ENCODE measurements at regions not wholly inside any gene's neighbourhood (a gene's known extent, or its start where the extent isn't known, plus 50 kb on each side); places are given as distances from the start of the nearest gene placed in this dataset.

- no peak for DNase-seq (ENCODE audit: low read depth)
These were observed 777.4 kb downstream of the BCL11B start for GRCh38 chr14:98494582-98494981.

DNA sequence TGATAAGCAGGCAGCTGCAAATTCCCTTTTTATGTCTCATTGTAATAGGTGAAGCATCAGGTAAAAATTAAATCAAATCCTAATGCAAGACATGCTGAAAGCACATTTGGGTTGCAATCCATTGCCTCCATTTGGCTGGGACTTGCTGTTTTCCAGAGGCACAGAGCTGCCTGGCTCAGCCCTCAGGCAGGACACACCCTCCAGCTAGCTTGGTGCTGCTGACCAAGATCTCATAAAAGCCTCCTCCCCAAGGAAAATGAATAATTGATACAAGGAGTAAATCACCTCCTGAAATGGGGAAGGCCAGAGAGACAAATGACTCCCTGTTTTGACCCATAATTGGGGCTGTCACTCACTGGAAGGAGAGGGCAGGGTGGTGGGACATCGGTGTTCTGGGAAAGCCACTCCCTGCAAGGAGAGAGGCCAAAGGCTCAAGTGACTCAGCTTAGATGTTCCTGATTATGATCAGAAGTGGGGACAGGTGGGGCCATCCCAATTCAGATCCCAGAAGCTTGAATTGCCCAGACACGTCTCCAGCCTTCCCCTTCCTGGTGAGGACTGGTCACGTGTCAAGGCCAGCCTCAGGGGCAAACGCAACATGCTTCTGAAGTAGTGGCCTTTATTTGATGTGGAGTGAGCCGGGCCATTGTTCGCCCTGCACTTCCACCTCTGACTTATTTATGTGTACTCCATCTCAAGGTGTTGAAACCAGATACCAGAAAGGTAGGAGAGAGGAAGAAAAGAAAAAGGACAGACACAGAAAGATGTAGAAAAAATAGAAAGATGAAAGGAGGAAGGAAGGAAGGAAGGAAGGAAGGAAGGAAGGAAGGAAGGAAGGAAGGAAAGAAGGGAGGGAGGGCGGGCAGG, 773.7 kb downstream of the BCL11B start:
- DNase-seq (ENCODE audit: low read depth) = no peak

DNA sequence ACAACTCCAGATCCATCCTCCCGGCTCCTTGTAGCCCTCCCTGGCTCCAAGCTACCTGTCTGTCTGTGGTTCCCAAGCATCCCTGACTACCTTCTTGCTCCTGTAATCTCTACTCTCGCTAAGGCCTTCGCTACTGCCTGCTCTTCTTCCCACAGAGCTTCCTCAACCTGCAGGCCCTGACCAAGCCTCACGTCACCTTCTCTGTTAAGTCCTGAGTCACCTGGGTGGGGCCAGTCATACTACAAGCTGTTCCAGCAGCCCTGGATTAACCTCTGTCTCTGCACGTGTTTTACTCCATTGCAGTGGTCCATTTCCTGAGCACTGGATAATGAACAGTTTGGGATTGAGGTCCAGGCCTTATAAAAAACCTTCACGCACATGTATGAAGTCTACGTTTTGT, 770.7 kb downstream of the BCL11B start:
- no peak for DNase-seq (ENCODE audit: low read depth)

DNA sequence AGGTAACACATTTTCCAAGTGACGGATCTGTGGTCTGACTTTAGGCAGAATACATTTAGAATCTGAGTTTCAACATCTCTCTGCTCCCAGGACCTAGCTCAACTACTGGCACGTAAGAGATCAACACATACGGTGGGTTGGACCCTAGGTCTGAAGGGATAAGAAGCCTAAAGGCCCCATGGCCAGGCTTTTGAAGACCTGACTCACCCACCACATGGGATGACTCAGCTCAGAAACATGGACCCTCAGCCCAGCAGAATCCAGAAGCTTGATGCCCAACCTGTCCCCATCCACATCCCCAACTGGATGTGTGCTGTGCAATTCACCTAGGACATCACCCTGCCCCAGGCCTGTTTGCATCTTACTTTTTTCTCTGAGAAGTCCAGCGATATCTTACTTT, 770.2 kb downstream of the BCL11B start:
- DNase-seq (ENCODE audit: low read depth) = no peak

DNA sequence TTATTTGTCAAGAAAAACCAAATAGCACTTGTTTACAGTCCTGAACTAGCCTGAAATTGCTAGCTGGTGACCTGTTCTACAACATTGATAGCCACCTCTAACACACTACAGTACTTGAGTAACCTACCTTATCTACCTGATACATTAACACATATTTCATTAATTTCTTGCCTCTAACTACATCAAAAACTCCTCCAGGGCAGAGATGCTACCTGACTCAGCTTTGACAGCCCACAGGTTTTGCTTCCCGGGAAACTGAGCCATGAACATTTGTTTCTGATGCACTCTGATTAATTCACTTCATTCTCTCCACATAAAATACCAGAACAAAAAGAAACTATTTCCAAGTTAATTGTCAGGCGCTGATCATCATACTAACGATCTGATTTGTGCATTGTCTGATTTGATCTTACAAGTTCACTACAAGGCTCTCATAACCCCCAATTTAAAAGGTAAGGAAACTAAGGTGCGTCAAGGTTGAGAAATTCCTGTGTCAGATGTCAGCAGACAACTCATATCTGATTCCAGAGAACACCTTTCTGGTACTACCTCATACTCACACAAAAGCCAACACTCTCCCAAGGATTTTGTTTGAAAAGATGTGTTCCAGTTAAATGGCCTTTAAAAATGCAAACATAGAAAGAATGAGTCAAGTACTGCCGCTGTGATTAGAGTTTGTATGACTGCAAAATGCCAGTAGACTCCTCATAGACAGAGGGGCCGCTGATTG, 768.7 kb downstream of the BCL11B start:
- DNase-seq (ENCODE audit: low read depth) = no peak

GRCh38 chr14:98507264-98507663, 764.7 kb downstream of the BCL11B start:
- no peak for DNase-seq (ENCODE audit: low read depth)

- DNase-seq (ENCODE audit: low read depth) = no peak
These were observed 761.6 kb downstream of the BCL11B start for GRCh38 chr14:98510392-98510791.

- DNase-seq (ENCODE audit: low read depth) = no peak
These were observed 759.3 kb downstream of the BCL11B start for GRCh38 chr14:98512501-98513251.

DNA sequence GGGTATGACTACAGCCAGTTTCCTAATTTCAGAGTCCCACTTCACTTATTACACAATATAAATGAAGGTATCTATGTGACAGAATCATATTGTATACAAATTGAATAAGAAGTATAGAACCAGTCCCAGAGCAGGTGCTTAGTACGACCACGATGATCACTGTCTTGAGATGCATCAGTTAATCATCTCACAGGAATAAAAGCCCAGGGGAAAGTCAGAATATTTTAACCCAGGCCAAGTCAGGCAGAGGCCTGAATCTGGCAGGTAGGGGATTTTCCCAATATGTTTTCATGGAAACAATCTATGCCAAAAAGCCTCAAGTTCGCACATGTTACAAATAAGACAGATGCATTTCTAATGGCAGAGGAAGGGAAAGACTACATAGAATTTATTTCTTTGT, 758.4 kb downstream of the BCL11B start:
- no peak for DNase-seq (ENCODE audit: low read depth)

- no peak for DNase-seq (ENCODE audit: low read depth)
These were observed 758.0 kb downstream of the BCL11B start for GRCh38 chr14:98514016-98514415.

DNA sequence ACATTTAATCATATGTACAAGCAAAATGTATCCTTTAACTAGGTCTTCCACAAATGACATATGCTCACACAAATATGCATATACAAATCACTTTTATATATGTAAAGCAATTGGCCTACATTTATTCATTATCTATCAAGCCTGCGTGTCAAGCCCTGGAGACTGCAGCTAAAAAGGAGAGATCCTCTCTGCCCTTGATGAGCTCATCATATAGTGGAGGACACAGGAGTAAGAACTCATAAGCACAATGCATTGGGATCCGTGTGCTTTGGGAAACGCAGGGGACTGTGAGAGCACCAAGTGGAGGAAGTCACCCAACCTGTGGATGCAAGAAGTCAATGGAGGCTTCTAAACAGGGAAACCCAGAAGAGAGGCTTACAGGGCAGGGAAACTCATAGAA, 735.7 kb downstream of the BCL11B start:
- no peak for DNase-seq (ENCODE audit: low read depth)

DNA sequence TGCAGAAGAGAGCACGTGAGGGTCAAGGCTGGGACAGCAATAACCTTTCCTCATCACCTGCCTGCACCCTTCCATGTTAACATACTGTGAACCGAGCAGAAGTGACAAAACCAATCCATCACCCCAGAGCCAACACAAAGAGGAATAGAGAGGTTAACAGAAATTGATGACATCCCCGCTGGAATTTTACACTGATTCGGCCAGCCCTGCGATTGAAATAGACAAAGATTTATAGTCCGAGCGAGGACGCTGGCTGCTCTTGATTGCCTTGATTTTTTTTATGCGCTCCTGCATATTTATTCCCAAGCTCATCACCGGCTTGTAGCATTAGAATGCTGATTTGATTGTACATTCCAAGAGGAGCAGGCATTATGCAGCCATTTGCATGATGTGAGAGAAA, 729.7 kb downstream of the BCL11B start:
- no peak for DNase-seq (ENCODE audit: low read depth)

DNA sequence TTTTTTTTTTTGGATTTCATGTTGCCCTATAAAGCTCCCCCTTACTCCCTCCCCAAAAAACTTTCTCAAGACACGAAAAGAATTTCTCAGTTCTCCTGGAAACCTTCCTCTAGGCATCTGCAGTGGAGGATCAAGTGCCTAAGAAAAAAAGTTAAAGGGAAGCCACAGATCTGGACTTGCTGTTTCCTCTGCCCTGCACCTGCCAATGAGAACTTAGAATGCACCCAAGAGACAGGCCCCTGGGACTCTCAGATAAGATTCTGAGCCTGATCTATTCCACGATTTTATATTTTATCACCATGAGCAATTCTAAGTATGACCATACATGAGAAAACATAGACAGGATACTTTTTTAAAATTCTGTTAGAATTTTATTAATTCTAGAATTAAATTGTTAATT, 728.9 kb downstream of the BCL11B start:
- DNase-seq (ENCODE audit: low read depth) = no peak

DNA sequence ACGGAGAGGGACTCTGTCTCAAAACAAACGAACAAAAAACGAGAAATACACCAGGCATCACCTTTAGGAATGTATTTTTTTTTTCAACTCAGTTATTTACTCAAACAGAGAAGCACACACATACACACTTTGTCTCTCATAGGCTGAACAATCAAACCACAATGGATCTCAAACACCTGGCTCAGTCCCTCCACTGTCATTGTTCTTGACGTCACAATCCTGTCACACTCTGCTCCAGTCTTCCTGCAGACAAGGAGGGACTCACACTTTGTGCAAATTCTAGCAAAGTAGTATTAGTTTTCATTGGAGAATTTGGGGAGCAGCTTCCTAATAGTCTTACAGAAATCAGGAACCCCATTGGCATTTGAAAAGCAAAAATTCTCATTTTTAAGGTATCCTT, 727.8 kb downstream of the BCL11B start:
- DNase-seq (ENCODE audit: low read depth) = no peak

DNA sequence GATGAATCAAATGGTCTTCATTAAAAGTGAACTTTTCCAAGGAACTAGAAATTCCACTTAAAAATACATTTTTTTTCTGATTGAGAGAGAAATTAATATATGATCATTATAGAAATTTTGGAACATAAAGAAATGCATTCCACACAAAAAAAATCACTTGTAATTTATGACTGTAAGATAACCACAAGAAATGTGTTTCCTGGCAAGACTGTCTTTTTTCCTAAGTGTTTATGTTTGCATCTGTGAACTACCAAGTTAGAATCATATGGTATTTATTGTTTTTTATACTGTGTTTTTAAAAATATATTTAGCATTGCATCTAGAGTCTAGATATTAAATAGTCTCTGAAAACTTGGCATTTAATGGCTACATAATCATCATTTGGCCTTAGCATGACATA, 726.8 kb downstream of the BCL11B start:
- no peak for DNase-seq (ENCODE audit: low read depth)

DNA sequence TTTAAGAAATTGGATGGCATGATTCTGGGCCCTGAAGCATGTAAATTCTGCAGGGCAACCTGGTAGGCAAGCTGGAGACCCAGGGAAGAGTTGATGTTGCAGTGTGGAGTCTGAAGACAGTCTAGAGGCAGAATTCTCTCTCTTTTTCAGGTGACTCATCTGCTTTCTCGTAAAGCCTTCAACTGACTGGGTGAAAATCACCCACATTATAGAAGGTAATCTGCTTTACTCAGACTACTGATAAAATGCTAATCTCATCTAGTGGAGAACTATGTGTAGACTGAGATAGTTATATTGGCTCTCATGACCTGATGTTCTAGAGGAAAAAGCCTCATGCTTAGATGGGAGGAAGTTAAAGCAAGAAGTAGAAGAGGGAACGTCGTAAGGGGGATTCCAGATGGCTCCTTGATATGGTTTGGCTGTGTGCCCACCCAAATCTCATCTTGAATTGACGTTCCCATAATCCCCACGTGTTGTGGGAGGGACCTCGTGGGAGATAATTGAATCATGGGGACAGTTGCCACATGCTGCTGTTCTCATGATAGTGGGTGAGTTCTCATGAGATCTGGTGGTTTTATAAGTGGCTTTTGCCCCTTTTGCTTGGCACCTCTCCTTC, 723.8 kb downstream of the BCL11B start:
- DNase-seq (ENCODE audit: low read depth) = no peak

DNA sequence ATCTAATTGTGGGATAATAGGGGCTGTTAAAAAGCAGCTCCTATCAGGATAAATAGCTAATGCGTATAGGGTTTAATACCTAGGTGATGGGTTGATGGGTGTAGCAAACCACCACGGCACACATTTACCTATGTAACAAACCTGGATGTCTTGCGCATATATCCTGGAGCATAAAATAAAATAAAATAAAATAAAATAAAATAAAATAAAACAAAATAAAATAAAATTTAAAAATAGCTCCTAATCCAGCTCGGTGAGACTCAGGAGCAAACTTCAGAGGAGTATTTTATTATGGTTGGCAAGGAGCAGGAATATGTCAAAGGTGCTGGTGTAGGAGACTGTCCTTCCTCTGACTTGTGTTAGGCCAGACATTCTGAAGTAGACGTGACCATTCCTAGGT, 721.0 kb downstream of the BCL11B start:
- no peak for DNase-seq (ENCODE audit: low read depth)

DNA sequence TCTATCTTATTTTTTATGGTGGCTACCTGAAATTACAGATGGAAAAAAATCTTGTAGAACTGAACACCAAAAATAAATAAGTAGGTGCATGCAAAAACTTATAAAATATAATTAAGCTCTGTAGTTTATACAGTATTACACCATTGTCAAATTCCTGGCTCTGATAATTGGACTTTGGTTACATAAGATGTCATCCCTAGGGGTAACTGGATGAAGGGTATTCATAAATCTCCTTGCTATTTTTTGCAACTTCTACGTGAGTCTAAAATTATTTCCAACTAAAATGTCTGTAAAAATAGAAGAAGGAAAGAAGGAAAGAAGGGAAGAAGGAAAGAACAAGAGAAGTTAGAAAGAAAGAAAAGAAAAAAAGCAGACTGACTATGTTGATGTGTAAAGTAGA, 716.6 kb downstream of the BCL11B start:
- no peak for DNase-seq (ENCODE audit: low read depth)

- no peak for DNase-seq (ENCODE audit: low read depth)
These were observed 708.0 kb downstream of the BCL11B start for GRCh38 chr14:98564006-98564405.

GRCh38 chr14:98564541-98564940, 707.5 kb downstream of the BCL11B start:
- DNase-seq (ENCODE audit: low read depth) = no peak

DNA sequence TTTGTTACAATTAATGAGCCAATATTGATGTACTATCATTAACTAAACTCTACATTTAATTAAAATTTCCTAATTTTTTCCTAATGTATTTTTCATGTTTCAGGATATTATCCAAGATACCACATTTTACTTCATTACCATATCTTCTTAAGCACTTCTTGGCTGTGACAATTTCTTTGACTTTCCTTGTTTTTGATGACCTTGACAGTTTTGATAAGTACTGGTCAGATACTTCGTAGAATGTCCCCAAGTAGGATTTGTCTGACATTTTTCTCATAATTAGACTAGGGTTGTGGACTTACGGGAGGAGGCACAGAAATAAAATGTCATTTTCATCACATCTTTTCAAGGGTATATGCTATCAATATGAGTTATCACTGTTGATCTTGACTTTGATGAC, 700.9 kb downstream of the BCL11B start:
- no peak for DNase-seq (ENCODE audit: low read depth)

- DNase-seq (ENCODE audit: low read depth) = no peak
These were observed 698.9 kb downstream of the BCL11B start for GRCh38 chr14:98573082-98573481.

Measured in fibroblast of the conjunctiva (primary cell).